Effector CD4-positive, alpha-beta T cell (primary cell): ENCODE measurements at regions not wholly inside any gene's neighbourhood (a gene's known extent, or its start where the extent isn't known, plus 50 kb on each side); places are given as distances from the start of the nearest gene placed in this dataset.

ENCODE experiments used
- DNase-seq: peaks from one replicate; pipeline ENCODE4 v3.0.0-alpha.2; 2020

DNA sequence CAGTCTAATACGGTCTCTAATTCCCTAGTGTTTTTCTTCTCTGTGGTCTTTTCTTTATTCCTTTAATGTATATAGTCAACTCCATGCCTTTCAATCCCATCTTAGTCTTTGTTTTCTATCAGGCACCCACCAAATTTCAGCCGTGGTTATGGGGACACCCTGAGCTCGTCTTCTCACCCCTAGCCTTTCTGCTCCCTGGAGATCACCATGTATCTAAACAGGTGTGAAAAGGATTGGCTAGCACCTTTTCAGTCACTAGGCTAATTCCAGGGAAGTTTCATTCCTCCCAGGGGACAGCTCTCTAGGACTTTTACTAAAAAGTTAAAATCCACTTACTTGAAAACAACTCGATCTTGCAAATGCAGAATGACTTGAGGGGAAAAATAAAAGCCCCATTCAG, 291.3 kb downstream of the ETNK1 start:
- DNase-seq: no peak

DNA sequence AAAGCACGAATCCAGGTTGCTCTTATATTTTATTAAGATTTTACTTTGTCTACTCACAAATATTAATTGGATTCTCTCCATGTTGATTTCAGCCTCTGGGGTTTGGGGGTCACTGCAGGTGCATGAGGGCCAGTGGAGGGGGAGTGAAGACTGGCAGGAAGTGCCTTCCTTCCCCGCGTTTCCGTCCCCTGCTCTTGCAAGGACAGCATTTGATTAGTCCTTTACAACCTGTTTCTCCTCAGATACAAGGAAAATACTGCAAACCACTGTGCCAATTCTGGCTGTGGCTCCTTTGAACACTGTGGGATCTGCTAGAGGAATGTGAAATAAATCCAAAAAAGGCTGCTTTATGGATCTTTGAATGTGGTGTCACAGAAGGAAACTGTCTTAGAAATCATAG, 291.8 kb downstream of the ETNK1 start:
- DNase-seq: no peak

DNA sequence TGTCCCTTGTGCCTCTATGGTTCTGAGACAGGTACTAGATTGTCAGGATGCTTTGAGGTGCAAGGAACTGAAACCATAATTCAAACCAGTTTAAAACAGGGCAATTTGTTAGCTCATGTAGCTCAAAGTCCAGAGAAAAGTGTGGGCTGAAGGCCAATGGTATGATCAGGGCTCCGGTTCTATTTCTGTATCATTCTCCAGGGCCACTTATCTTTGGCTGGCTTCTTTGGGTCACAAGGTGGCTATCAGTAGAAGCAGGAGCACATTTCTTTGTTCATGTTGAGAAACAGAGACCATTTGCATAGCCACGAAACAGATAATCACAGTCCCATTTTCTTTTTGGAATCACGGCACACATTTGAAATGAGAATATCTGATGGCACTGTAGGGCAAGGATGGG, 294.9 kb downstream of the ETNK1 start:
- no peak for DNase-seq

DNA sequence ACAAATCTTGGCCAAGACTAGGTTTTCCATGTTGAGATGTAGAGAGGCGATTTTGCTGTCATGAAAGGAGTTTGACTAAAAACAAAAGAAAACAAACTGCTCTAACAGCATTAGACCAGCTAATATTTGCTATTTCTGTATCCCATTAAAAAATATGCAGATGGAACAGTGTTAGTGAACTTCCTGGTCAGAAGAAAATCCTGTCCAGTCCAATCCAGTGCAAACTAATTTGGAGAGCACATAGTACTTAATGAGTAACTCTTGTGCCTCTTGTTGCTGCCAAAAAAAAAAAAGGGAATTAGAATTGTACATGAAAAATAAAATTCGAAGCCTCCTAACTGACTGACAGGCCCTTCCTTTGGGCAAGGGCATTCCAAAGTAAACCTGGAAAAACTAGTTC, 298.8 kb downstream of the ETNK1 start:
- DNase-seq: no peak

DNA sequence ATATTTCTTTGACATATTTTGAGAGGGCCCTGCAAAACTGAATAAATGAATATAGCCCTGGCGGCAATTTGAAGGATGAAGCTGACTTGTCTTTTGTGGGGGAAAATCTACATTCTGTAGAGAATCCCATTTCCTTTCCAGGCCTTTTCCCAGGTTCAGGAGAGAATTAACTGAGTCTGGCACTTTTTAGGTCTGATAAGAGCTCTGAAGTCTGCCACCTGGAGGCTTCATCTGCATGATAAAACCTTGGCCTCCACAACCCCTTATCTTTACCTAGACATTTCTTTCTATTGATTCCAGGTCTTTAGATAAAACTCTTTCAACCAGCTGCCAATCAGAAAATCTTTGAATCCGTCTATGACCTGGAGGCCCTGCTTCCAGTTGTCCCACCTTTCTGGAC, 299.4 kb downstream of the ETNK1 start:
- no peak for DNase-seq

DNA sequence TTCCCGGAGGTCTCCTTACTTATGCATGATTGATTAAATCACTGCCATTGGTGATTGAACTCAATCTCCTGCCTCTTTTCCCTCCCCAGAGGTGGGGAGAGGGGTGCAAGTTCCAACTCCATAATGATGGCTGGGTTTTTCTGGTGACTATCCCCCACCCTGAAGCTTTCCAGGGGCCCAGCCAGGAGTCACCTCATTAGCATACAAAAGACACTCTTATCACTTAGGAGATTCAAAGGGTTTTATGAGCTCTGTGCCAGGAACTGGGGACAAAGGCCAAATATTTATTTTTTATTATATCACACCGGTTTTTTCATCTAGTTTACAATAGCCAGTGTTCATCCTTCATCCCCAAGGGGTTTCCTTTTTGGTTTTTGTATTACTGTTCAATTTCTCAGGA, 300.7 kb downstream of the ETNK1 start:
- DNase-seq: no peak

DNA sequence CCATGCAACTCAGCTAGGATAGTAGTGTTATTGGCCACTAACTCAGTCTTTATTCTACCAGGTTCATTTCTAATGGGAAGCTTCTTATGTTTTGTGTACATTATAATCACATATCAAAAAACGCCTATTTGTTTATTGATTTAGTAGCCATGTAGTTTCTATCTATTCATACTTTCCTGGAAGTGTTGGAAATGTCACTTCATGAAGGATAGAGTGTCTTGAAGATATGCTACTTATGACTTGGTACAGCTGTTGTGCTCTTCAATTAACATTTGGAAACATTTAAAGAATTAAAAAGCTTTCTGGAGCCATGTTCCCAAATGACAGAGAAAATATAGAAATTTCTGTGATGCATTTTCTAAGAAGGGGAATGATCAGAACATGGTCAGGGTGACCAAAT, 307.5 kb downstream of the ETNK1 start:
- no peak for DNase-seq

DNA sequence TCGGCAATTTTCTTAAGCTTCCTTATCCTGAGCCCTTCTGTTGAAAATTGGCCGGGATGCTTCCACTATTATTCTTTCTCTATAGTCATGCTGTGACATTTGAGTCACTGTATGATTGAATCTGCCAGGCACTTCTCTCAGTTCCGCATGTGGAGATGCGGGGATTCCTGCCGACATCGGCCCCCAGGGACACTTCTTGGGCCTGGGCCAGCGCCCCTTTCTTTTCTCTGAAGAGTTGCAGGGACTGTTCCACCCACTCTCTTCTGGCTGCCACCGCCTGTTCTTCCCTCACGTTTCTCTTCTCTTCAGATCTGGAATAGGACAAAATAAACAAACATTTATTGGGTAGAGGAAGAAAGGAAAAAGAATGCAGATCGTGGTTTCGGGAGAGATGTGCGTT, 310.1 kb downstream of the ETNK1 start:
- DNase-seq: no peak

DNA sequence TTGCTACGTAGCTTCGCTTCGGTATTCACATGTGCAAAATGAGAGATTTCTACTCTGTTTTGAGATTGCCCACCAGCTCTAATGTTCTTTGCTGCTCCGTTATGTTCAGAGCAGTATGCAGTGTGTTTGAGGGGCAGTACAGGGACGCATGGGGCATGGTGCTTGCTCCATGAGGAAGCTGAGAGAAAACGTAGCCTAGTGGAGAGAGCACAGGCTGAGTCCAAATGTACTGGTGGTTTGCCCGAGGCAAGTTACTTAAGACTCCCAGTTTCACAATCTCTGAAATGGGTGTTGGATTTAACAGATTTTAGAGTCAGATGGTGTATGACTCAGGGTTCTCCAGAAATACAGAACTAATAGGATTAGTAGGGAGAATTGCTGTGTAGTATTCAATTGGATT, 310.5 kb downstream of the ETNK1 start:
- no peak for DNase-seq

DNA sequence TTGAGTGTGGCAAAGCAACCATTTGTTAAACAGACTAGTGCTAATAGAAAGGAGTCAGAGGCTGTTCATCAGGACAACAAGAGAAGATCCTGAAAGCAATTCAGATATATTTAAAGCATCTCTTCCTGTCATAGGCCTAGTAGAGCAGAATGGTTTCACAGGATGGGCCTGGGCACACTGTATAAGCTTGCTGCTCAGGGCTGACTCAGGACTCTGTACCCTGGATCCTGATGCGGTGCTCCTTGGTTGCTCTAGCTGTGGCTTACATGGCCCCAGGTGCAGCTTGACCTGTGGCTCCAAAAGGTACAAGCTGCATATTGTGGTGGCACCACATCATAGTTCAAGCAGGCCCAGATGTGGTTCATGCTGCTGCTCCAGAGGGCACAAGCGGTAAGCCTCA, 313.4 kb downstream of the ETNK1 start:
- DNase-seq: no peak

DNA sequence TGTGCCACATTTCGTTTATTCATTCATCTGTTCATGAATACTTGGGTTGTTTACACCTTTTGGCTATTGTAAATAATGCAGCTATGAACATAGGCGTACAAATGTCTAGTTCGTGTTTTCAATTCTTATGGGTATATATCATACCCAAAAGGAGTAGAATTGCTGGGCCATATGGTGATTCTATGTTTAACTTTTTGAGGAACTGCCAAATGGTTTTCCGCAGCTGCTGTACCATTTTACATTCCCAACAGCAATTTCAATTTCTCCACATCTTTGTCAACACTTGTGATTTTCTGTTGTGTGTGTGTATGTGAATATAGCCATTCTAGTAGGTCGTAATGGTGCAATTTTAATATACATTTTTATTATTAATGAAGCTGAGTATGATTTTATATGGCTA, 326.2 kb downstream of the ETNK1 start:
- DNase-seq: no peak

DNA sequence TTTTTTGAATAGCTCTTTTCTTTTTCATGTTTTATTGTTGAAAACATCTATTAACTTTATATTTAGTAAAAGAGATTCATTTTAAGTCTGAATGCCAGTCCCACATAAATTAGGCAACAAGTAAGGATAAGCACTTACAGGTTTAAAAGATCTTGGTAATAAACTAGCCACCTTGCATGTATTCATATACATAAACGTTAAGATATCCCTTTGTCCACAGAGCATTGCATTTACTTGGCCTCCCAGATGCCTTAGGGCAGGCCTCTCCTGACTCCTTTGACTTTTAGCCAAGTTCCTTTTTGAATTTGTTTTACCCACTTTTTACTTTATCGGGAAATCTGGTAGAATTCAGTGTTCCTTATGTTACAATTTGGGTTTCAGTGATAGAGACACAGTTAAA, 331.7 kb downstream of the ETNK1 start:
- DNase-seq: no peak

DNA sequence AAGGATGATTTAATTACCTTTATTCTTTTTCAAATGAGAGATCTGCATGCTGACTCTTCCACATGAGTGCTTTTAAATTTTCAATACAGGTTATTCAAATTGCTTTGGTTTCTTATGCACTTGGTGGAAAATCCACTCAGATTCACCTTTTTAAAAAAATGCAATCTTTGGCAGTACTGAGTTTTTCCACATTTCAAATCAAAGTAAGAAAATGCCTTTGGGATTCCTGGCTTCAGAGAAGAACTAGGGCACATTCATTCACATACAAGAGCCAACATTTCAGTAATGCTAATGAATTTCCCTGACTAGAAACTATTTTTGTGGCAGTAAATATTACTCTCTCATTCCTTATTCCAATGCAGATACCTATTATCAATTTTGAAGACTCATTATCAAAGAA, 342.2 kb downstream of the ETNK1 start:
- DNase-seq: no peak

DNA sequence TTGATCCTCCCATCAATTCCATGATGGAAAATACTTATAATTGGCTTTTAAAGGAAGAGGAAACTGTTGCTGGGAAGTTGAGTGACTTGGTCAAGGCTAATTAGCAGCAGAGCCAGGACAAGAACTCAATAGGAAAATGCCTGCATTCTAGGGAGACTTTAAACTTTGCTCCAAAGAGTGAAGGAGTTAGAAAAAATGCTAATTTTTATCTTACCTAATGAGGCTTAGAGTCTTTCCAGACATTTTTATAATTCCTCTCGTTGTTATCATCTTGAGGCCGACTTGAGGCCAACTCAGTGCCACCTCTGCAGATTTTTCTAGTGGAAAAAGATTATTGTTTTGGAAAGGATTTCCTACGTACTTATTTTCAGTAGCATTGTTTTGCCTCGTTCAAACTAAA, 344.6 kb downstream of the ETNK1 start:
- no peak for DNase-seq

DNA sequence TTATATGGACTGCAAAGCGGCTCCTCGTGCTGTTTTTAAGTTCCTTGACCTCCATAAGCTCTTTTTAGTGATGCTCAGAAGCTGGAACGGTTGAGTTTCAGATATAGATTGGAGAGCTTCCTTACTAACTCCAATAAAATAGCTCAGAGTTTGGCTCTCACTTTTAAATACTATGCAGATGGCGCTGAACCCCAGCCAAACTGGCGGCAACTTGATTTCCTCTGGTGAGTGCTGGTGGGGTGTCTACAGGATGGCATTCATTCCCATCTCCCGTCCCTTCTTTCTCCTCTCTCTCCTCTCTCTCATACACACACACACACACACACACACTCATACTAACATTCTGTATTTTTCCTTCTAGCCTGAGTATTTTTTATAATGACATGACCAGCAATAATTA, 346.3 kb downstream of the ETNK1 start:
- DNase-seq: no peak

DNA sequence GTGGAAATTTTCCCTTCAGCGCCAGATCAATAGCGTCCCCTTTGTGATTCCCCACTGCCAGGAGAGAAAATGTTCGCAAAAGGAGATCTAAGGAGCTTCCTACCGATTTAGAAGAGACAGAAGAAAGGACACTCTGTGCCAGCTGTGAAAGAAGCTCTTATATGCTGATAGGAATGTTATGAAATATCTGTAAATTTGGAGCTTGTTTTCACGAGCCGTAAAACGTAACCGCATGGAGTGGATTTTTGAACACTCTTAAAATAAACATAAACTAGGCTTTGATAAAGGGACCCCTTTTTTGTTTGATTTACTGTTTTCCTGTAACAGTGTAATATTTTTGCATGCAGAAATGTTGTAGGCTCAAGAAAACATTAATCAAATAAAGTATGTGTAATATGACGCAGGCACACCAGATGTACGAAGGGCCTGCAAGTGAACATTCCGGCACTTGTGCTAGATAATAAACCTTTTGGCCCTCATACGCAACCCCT, 346.8 kb downstream of the ETNK1 start:
- DNase-seq: no peak

DNA sequence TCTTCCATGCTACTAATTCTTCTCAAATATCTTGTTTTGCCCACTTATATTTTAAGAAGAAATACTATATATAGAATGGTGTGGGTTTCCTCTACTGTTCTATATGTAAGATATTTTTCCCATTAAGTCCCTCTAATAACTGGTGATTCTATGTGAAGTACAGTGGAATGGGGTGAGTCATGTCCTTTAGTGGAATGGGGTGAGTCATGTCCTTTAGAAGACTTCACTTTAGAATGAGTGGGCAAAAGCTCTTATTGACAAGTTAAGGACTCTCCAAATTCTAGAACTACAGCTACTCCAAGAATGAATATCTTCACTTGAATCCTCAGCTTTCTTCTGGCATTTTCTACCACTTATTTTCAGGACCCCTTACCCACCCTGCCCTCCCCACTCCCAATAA, 349.9 kb downstream of the ETNK1 start:
- DNase-seq: no peak

DNA sequence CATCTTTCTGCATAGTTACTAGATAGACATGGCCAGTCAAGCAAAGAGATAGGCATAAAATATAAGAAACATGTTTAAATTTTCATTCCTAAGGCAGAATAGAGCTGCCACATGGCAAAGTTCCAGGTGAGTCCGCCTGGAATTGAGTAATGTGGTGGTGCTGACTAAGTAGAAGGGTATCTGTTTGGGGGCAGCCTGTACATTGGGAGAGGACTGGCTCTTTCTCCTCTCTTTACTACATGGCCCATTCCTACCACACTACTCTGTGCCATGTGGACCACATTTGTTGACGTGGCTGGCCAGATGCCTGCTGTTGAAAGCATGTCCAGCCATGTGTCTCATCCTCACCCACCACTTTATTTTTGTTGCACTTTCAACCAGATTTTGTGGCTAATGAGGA, 354.0 kb downstream of the ETNK1 start:
- no peak for DNase-seq

DNA sequence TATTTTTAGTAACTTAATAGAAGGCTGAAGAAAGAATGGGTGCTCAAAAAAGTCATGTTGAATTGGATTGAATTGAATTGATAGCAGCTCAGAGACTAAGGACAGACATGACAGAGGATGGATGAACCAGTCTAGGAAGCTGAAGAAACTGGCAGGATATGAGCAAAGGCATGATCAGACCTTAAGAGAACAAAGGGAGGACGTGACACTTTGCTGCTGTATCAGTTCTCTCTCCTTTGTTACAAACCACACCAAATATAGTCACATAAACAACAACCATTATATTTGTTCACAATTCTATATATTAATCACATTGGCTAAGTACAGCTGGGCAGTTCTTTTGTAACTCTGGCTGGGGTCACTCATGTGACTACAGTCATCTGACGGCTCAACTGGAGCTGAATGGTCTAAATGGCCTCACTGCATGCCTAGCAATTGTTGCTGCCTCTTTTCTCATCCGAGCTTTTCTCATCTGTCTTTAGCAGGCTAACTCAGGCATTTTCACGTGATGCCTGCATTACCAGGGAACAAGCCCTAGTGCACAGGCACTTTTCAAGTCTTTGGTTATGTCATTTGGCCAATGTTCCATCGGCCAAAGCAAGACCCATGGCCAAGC, 355.0 kb downstream of the ETNK1 start:
- no peak for DNase-seq

DNA sequence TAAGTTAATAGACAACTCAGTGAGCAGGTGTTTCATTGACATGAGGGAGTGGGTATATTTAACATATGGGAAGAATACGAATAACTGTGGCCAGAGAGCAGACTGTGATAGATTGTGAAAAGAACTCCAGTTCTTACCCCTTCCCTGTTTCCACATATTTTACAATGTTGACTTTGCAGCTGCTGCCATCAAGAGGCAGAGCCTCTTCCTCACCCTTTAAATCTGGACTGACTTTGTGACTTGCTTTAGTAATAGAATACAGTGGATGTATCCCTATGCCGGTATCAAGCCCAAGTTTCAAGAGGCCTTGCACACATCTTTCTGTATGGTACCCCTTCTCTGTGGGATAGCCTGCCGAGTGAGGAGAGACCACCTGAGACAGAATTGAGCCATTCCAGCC, 356.7 kb downstream of the ETNK1 start:
- no peak for DNase-seq

DNA sequence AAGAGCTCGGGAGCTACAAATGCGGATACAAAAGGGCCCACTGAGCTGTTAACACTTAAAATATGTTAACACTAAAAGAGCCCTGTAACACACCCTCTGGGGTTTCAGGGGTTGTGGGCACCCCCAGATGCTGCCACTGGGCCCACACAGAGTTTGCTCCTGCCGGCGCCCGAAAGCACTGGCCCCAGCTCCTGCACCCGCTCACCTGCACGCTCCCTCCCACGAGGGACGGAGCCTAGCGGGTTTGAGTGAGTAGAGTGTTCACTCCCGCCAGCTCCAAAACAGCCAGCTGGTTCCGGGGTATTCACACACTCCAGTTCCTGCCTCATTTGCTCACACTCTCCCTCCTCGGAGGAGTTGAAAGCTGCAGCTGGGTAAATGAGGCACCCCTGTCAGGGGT, 357.7 kb downstream of the ETNK1 start:
- DNase-seq: no peak

DNA sequence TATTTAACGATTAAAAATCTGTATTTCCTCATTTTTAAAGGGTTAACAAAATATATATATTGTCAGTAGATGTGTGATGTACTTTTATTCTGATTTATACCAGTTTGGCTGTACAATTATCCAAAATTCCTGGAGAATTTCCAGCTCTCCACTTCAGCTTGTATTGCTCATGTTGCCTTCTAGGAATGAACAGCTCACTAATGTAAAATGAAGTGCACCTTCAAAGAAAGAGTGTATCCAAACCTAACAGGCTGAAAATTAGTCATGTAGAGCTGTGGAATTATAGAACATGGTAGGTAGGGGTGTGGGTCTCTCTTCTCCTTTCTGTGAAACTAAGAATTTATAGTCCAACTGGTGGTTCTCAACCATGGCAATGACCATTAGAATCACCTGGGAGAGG, 362.0 kb downstream of the ETNK1 start:
- no peak for DNase-seq

DNA sequence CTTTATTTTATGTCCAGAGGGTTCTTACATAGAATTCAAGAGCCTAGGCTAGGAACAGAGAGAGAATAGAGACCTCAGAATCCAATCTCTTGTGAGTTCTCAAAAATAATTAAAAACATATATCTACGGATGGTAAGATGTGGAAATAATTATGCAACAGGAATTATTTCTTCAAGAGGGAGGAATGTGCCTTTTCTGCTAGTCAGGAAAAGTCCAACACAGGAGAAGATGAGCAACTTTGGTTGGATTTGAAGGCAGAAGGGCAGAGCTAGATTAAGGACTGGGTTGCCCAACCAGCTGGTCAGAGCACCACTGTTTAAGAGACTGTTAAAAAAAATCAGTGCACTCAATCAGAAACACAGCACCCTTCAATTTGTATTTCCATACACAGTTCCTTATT, 365.5 kb downstream of the ETNK1 start:
- DNase-seq: no peak

DNA sequence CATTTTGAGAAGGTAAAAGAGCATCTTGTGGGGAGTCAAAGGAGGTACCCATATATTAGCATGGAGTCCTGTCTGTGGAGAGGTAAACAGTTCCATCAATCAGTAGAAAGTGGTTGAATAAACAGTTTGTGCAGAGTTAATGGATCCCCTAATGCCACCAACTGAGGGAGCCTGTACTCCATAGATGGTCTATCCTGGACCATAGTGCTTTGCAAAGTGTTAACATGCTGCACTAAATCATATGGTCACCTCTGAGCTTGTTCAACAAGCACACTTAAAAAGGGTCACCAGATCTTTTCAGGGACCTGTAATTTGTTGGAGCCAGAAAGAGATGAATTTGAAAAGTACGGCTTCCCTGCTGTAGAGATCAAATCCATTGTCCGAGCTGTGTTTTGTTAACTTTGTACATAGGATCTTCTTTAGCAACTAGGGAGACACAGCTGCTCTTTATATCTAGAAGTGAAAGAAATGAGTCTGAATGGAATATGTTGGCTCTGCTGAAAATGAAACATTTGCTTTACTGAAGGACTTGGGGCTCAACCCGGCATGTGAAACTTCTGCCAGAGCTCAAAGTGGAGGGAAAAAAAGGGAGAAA, 366.4 kb downstream of the ETNK1 start:
- no peak for DNase-seq

DNA sequence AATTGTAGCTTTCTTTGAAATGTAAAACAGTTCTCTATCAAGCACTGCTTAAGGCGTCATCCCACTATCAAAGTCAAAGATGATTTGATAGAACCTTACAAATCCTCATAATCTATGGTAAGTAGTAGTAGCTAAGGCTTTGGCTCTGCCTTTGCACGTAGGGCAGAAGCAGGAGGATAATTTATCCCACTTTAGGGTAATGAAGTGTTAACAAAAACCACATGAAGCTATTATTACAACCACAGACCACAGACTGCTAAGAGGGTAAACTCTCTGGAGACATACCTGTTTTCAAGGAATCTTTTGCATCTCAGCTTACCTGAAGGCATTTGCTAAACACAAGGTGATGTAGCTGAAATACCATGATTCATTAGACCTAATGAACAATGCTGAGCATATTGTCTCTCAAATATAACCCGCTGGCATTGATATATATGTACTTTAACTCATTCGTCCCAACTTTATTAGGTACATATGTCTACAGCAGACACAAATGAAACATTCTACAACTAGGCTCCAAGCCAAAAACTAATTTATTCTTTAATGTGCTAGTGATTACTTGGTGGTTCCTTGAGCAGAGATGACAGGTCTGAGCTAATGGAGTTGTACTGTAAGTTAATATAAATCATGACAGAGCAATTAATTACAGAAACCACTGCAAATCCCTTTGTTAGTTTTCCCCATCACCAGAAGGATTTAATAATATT, 368.8 kb downstream of the ETNK1 start:
- no peak for DNase-seq
